Hepatic stellate cell (primary cell): ENCODE measurements at regions not wholly inside any gene's neighbourhood (a gene's known extent, or its start where the extent isn't known, plus 50 kb on each side); places are given as distances from the start of the nearest gene placed in this dataset.

Source experiments
- DNase-seq: peaks from one replicate; pipeline ENCODE4 v3.0.0; 2011; ENCODE audit warnings: low spot score

- DNase-seq, result no peak
These were observed 57.6 kb upstream of the DOCK1 start for GRCh38 chr10:126847666-126848065.

- DNase-seq, result no peak
These were observed 55.6 kb upstream of the DOCK1 start for GRCh38 chr10:126849646-126850045.

- DNase-seq, result no peak
These were observed 53.7 kb upstream of the DOCK1 start for GRCh38 chr10:126851414-126852108.

- DNase-seq, result no peak
These were observed 50.3 kb upstream of the DOCK1 start for GRCh38 chr10:126854726-126855495.
